IMR-90 (cell line): ENCODE measurements at regions not wholly inside any gene's neighbourhood (a gene's known extent, or its start where the extent isn't known, plus 50 kb on each side); places are given as distances from the start of the nearest gene placed in this dataset.

ENCODE experiments used
- ATAC-seq: fragments of 200-7000 bp; cut with Tn5 transposase; 2 replicates; pipeline ENCODE4 v1.9.1; 2020; ENCODE audit warnings: low read depth, mild to moderate bottlenecking, moderate library complexity
- BruUV-seq: library from RNA; stranded (reverse); fragments of 400-500 nt; replicated peaks from 2 replicates; lab custom pipeline; 2021; lab: Mats Ljungman, UMichigan
- CTCF ChIA-PET: fragments of 300-600 bp; formaldehyde crosslinking; extraction: SDS; loops from one replicate; lab custom pipeline; 2021; ENCODE audit warnings: antibody characterized with exemption; lab: Yijun Ruan, JAX
- POLR2A ChIA-PET: fragments of 300-600 bp; sonication (Branson Sonifier 250); formaldehyde crosslinking; loops from one replicate; lab custom pipeline; 2022; ENCODE audit warnings: antibody characterized with exemption; ENCODE audit not compliant: unreplicated experiment; lab: Charles Lee
- DNase-seq: peaks from one replicate; pipeline ENCODE4 v3.0.0; 2013
- H2AFZ ChIP-seq: replicated peaks from 2 replicates; pipeline ENCODE3; 2013; ENCODE audit warnings: low read length, mild to moderate bottlenecking; ENCODE audit not compliant: poor library complexity
- H2AK5ac ChIP-seq: 2 replicates; pipeline ENCODE4 v1.6.1; 2013; ENCODE audit warnings: low read depth, low read length, inconsistent platforms
- H2AK9ac ChIP-seq: replicated peaks from 2 replicates; pipeline ENCODE3; 2013; ENCODE audit warnings: mild to moderate bottlenecking, low read depth, low read length, moderate library complexity; ENCODE audit not compliant: poor library complexity
- H2BK120ac ChIP-seq: 2 replicates; pipeline ENCODE4 v1.6.1; 2013; ENCODE audit warnings: low read depth, low read length, inconsistent platforms
- H2BK15ac ChIP-seq: 3 replicates; pipeline ENCODE4 v1.6.1; 2013; ENCODE audit warnings: low read depth, low read length, inconsistent platforms
- H2BK20ac ChIP-seq: 2 replicates; pipeline ENCODE4 v1.6.1; 2013; ENCODE audit warnings: low read depth, mild to moderate bottlenecking, inconsistent platforms, low read length, moderate library complexity
- H2BK5ac ChIP-seq: 2 replicates; pipeline ENCODE4 v1.6.1; 2013; ENCODE audit warnings: mild to moderate bottlenecking, low read depth, low read length, inconsistent platforms; ENCODE audit not compliant: poor library complexity, severe bottlenecking
- H3K14ac ChIP-seq: replicated peaks from 2 replicates; pipeline ENCODE4 v1.6.1; 2013; ENCODE audit warnings: low read depth, low read length, inconsistent platforms
- H3K18ac ChIP-seq: 2 replicates; pipeline ENCODE4 v1.6.1; 2013; ENCODE audit warnings: low read depth, low read length, control low read depth
- H3K23ac ChIP-seq: 2 replicates; pipeline ENCODE4 v1.6.1; 2013; ENCODE audit warnings: low read depth, low read length, inconsistent platforms
- H3K27ac ChIP-seq: 2 replicates; pipeline ENCODE4 v1.5.1; 2013; ENCODE audit warnings: mild to moderate bottlenecking, control low read depth, low read length; ENCODE audit not compliant: insufficient read depth
- H3K27me3 ChIP-seq: 2 replicates; pipeline ENCODE4 v1.6.1; 2013; ENCODE audit warnings: low read length; ENCODE audit not compliant: control insufficient read depth, insufficient read depth
- H3K36me3 ChIP-seq: 2 replicates; pipeline ENCODE4 v1.6.1; 2013; ENCODE audit warnings: low read length, mixed read lengths; ENCODE audit not compliant: control insufficient read depth, insufficient read depth
- H3K4ac ChIP-seq: 2 replicates; pipeline ENCODE4 v1.6.1; 2013; ENCODE audit warnings: low read depth, low read length, inconsistent platforms
- H3K4me1 ChIP-seq: 2 replicates; pipeline ENCODE4 v1.6.1; 2013; ENCODE audit warnings: low read length, mixed read lengths; ENCODE audit not compliant: control insufficient read depth, insufficient read depth
- H3K4me2 ChIP-seq: 2 replicates; pipeline ENCODE4 v1.6.1; 2013; ENCODE audit warnings: low read depth, mild to moderate bottlenecking, control low read depth, low read length, moderate library complexity
- H3K4me3 ChIP-seq: 2 replicates; pipeline ENCODE4 v1.5.1; 2013; ENCODE audit warnings: low read depth, mild to moderate bottlenecking, control low read depth, low read length, moderate library complexity; ENCODE audit not compliant: insufficient read depth
- H3K56ac ChIP-seq: 2 replicates; pipeline ENCODE4 v1.6.1; 2013; ENCODE audit warnings: low read length, inconsistent platforms; ENCODE audit not compliant: insufficient read depth; ENCODE audit errors: extremely low read depth
- H3K79me1 ChIP-seq, 2 experiments: 2 replicates each; pipeline ENCODE4 v1.6.1; 2013; ENCODE audit warnings: low read length in 2 of 2, inconsistent platforms in 1 of 2, low read depth in 1 of 2
- H3K9ac ChIP-seq: 2 replicates; pipeline ENCODE4 v1.6.1; 2013; ENCODE audit warnings: low read depth, low read length, control low read depth
- H3K9me1 ChIP-seq: 2 replicates; pipeline ENCODE4 v1.6.1; 2013; ENCODE audit warnings: low read length, inconsistent platforms; ENCODE audit not compliant: insufficient read depth
- H3K9me3 ChIP-seq: 2 replicates; pipeline ENCODE4 v1.6.1; 2013; ENCODE audit warnings: low read length; ENCODE audit not compliant: control insufficient read depth, insufficient read depth
- H4K20me1 ChIP-seq: 2 replicates; pipeline ENCODE4 v1.6.1; 2013; ENCODE audit warnings: low read length, inconsistent platforms; ENCODE audit not compliant: insufficient read depth
- H4K5ac ChIP-seq: 2 replicates; pipeline ENCODE4 v1.6.1; 2013; ENCODE audit warnings: mild to moderate bottlenecking, low read depth, low read length, control low read depth
- H4K8ac ChIP-seq, 2 experiments: 2 replicates each; pipeline ENCODE4 v1.6.1; 2013; ENCODE audit warnings: low read depth in 2 of 2, low read length in 2 of 2, control low read depth in 1 of 2, inconsistent platforms in 1 of 2
- H4K91ac ChIP-seq: 2 replicates; pipeline ENCODE4 v1.6.1; 2013; ENCODE audit warnings: low read depth, low read length, inconsistent platforms; ENCODE audit not compliant: insufficient read depth
- BHLHE40 ChIP-seq: fragments of 150-350 bp; IDR thresholded peaks from 2 replicates; pipeline ENCODE4 v1.6.1; 2016; ENCODE audit warnings: mild to moderate bottlenecking, low read depth, low read length
- CEBPB ChIP-seq: IDR thresholded peaks from 2 replicates; pipeline ENCODE4 v1.6.1; 2012; ENCODE audit warnings: low read depth, low read length, improper control_type of control experiment
- CHD1 ChIP-seq: IDR thresholded peaks from 2 replicates; pipeline ENCODE4 v1.6.1; 2012; ENCODE audit warnings: low read depth, low read length, improper control_type of control experiment
- CTCF ChIP-seq: conservative IDR thresholded peaks from 2 replicates; pipeline ENCODE4 v1.5.1; 2012; ENCODE audit warnings: mild to moderate bottlenecking, low read depth, low read length, improper control_type of control experiment
- MAFK ChIP-seq: IDR thresholded peaks from 2 replicates; pipeline ENCODE4 v1.6.1; 2012; ENCODE audit warnings: low read depth, low read length, improper control_type of control experiment
- MAZ ChIP-seq: IDR thresholded peaks from 2 replicates; pipeline ENCODE4 v1.6.1; 2012; ENCODE audit warnings: low read depth, mild to moderate bottlenecking, low read length, improper control_type of control experiment, moderate library complexity, borderline replicate concordance
- MXI1 ChIP-seq: IDR thresholded peaks from 2 replicates; pipeline ENCODE4 v1.6.1; 2012; ENCODE audit warnings: low read depth, mild to moderate bottlenecking, low read length, moderate library complexity, borderline replicate concordance
- NFE2L2 ChIP-seq: fragments of 150-350 bp; IDR thresholded peaks from 2 replicates; pipeline ENCODE4 v1.6.1; 2016; ENCODE audit warnings: low read depth, mild to moderate bottlenecking, low read length
- POLR2A ChIP-seq: IDR thresholded peaks from 2 replicates; pipeline ENCODE4 v1.6.1; 2012; ENCODE audit warnings: mild to moderate bottlenecking, low read depth, low read length
- RAD21 ChIP-seq: IDR thresholded peaks from 2 replicates; pipeline ENCODE4 v1.6.1; 2012; ENCODE audit warnings: low read length, improper control_type of control experiment
- RCOR1 ChIP-seq: IDR thresholded peaks from 2 replicates; pipeline ENCODE4 v1.6.1; 2012; ENCODE audit warnings: mild to moderate bottlenecking, low read length, improper control_type of control experiment; ENCODE audit not compliant: insufficient replicate concordance
- RFX5 ChIP-seq: IDR thresholded peaks from 2 replicates; pipeline ENCODE4 v1.8.0; 2012; ENCODE audit warnings: low read depth, mild to moderate bottlenecking, low read length, moderate library complexity
- SMC3 ChIP-seq: fragments of 150-350 bp; IDR thresholded peaks from 2 replicates; pipeline ENCODE4 v1.6.1; 2016; ENCODE audit warnings: low read depth, mild to moderate bottlenecking, antibody characterized with exemption, low read length, moderate library complexity
- WGBS, 2 experiments: methylation state at CpG; one replicate each; pipeline versions ENCODE4 v1.1.5 to v1.1.7; 2013; ENCODE audit warnings: missing lambda C conversion rate in 2 of 2; ENCODE audit not compliant: insufficient read length in 1 of 2; ENCODE audit errors: extremely low coverage in 2 of 2; 5-methylcytosine and 5-hydroxymethylcytosine counted together
- dilution Hi-C: fragments of 300-500 bp; cut with HindIII; formaldehyde crosslinking; loops from one replicate; pipeline ENCODE4 v1.14.3; 2018; ENCODE audit warnings: low sequenced_read_pairs; ENCODE audit not compliant: unreplicated experiment
- in situ Hi-C: fragments of 300-500 bp; cut with MboI; formaldehyde crosslinking; loops from 3 replicates; pipeline ENCODE4 v1.14.3; 2019; ENCODE audit warnings: low sequenced_read_pairs, inconsistent platforms, mixed read lengths
- intact Hi-C: fragments of 100-400 bp; cut with micrococcal nuclease; formaldehyde crosslinking; loops from 2 replicates; pipeline ENCODE4 v1.10.0; 2022
- TF ChIP-seq, protein P1 (sequence below): fragments of 150-350 bp; IDR thresholded peaks from 2 replicates; pipeline ENCODE4 v1.6.1; 2017; ENCODE audit warnings: mild to moderate bottlenecking, antibody characterized with exemption, low read length, low read depth
- TF ChIP-seq, protein P2 (sequence below): fragments of 150-350 bp; IDR thresholded peaks from 2 replicates; pipeline ENCODE4 v1.6.1; 2016; ENCODE audit warnings: low read depth, mild to moderate bottlenecking, low read length, moderate library complexity, borderline replicate concordance

DNA sequence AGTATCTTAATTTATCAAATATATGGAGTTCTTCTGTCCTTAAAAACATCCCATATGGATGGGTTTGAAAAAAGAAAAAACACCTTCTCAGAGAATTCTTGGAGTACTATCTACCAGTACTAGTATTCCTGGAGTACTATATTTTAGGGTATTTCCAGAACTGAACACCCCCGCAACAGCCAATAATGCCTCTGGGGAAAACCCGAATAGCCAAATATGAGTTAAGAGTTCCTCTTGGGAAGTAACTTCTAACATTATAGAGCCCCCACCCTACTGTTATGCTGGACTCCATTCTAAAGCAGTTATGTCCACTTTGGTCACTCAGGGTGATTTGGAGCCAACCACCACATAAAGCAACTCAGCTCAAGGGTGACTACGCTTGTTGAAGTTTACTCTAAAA, 115.0 kb upstream of the RASGEF1B start:
- CTCF ChIA-PET: no interaction called here

More for the DNA sequence above, 115.0 kb upstream of the RASGEF1B start:
- in situ Hi-C loops (no loop called here), intact Hi-C loops (no loop called here), dilution Hi-C loops (no loop called here)
- Histone ChIP-seq H3K4ac (no peak overlapping the region), H3K4me1 (no peaks in the 10 kb centered on the region), H3K9me3 (no peaks in the 10 kb centered on the region), H4K5ac (no peak overlapping the region), H2AK9ac (no peak overlapping the region), H3K9ac (no peak overlapping the region), H3K4me2 (no peak overlapping the region), H2AFZ (no peak overlapping the region), H3K9me1 (no peaks in the 10 kb centered on the region), H3K23ac (no peak overlapping the region), H3K27me3 (no peaks in the 10 kb centered on the region), H2BK5ac (no peak overlapping the region), H2BK15ac (no peak overlapping the region), H2BK20ac (no peak overlapping the region), H4K91ac (no peak overlapping the region), H3K79me1 (no peaks in the 10 kb centered on the region), H3K56ac (no peak overlapping the region), H3K18ac (no peak overlapping the region), H2BK120ac (no peak overlapping the region), H3K14ac (no peak overlapping the region), H3K27ac (no peak overlapping the region), H3K36me3 (no peaks in the 10 kb centered on the region), H4K20me1 (no peaks in the 10 kb centered on the region), H3K4me3 (no peak overlapping the region), H2AK5ac (no peak overlapping the region), H4K8ac (no peak overlapping the region)
- TF ChIP-seq CHD1 (no peak), POLR2A (no peak), SMC3 (no peak), MAFK (no peak), RAD21 (no peak), NFE2L2 (no peak), BHLHE40 (no peak), RCOR1 (no peak), CTCF (no peak), MAZ (no peak), CEBPB (no peak), RFX5 (no peak), MXI1 (no peak)
- TF ChIP-seq, protein P1, sequence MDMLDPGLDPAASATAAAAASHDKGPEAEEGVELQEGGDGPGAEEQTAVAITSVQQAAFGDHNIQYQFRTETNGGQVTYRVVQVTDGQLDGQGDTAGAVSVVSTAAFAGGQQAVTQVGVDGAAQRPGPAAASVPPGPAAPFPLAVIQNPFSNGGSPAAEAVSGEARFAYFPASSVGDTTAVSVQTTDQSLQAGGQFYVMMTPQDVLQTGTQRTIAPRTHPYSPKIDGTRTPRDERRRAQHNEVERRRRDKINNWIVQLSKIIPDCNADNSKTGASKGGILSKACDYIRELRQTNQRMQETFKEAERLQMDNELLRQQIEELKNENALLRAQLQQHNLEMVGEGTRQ: no peak
- TF ChIP-seq, protein P2, sequence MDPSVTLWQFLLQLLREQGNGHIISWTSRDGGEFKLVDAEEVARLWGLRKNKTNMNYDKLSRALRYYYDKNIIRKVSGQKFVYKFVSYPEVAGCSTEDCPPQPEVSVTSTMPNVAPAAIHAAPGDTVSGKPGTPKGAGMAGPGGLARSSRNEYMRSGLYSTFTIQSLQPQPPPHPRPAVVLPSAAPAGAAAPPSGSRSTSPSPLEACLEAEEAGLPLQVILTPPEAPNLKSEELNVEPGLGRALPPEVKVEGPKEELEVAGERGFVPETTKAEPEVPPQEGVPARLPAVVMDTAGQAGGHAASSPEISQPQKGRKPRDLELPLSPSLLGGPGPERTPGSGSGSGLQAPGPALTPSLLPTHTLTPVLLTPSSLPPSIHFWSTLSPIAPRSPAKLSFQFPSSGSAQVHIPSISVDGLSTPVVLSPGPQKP: no peak
- ATAC-seq (no peak), DNase-seq (no peak)
- no TSS peak for BruUV-seq
- WGBS, 2 experiments: no CpG with 5 or more reads among the region's 3 CpGs
- POLR2A ChIA-PET: no interaction called here
